WTC11 (cell line): ENCODE measurements at regions not wholly inside any gene's neighbourhood (a gene's known extent, or its start where the extent isn't known, plus 50 kb on each side); places are given as distances from the start of the nearest gene placed in this dataset.

Experiments
- ATF1 ChIP-seq: sonication (generic); formaldehyde crosslinking; IDR thresholded peaks from 2 replicates; pipeline ENCODE4 v1.8.1; 2023; ENCODE audit warnings: mild to moderate bottlenecking, moderate library complexity, missing genetic modification reagents
- ATF2 ChIP-seq: sonication (generic); formaldehyde crosslinking; IDR thresholded peaks from 2 replicates; pipeline ENCODE4 v1.8.1; 2022; ENCODE audit warnings: low read depth, missing genetic modification reagents, borderline replicate concordance
- CREB1 ChIP-seq: sonication (generic); formaldehyde crosslinking; IDR thresholded peaks from 2 replicates; pipeline ENCODE4 v1.8.0; 2023; ENCODE audit warnings: mild to moderate bottlenecking, missing genetic modification reagents
- CTCF ChIP-seq: fragments of 200-600 bp; IDR thresholded peaks from 2 replicates; pipeline ENCODE4 v1.8.0; 2022; ENCODE audit warnings: antibody characterized with exemption
- HMGA2 ChIP-seq: fragments of 250-450 bp; sonication (Bioruptor Pico); IDR thresholded peaks from 2 replicates; pipeline ENCODE4 v1.4.0; 2021; ENCODE audit warnings: mild to moderate bottlenecking, moderate library complexity
- TCF7 ChIP-seq: sonication (generic); formaldehyde crosslinking; IDR thresholded peaks from 2 replicates; pipeline ENCODE4 v1.8.0; 2022; ENCODE audit warnings: mild to moderate bottlenecking, low read depth, missing genetic modification reagents, moderate library complexity

DNA sequence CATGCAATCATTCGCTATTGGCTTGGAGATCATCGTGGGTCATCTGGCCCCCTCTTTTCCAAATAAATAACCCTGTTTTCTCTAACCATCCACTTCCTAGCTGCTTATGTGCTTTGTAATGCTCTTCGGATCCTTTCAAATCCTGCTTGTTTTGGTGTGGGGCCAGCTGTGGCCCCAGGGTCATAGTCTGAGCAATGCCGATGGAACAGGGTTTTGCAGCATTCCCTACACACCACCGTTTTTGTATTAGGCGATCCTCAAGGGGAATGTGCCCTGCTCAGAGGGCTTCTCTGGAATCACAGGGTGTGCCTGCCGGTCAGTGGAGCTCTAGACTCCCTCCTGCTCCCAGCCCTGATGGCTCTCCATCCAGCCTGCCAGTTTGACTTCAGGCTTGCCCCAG lies 78.1 kb upstream of the NRXN3 start:
- no peak for TF ChIP-seq CTCF
- TF ChIP-seq ATF1 (CRISPR knock-in tag), result no peak
- no peak for TF ChIP-seq CREB1 (CRISPR knock-in tag)
- no peak for TF ChIP-seq HMGA2
- no peak for TF ChIP-seq TCF7
- TF ChIP-seq ATF2 (CRISPR knock-in tag), result no peak
